ENCODE measurements at regions not wholly inside any gene's neighbourhood (a gene's known extent, or its start where the extent isn't known, plus 50 kb on each side); places are given as distances from the start of the nearest gene placed in this dataset.

DNA sequence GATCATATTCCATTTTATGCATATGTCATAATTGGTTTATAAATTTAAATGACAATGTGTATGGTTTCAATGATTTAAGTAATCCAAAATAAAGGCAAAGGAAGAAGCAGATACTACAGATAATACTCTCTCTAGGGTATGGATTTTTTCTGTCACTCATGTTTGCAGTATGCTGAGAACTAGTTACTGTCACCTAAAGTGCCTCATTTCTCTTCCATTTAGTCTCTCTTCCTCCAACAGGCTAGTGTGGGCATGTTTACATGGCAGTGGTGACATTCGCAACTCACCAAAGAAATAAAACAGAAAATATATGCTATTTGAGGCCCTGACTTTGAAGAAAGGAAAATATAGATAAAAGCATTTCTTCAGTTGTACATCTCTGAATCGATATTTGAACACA, 1460.4 kb upstream of the ZEB2 start:
- TF ChIP-seq EZH2 (IDR thresholded peaks at IDR 0.05; ENCODE audit: low read length, missing control alignments), result no peak
- TF ChIP-seq, protein P1, sequence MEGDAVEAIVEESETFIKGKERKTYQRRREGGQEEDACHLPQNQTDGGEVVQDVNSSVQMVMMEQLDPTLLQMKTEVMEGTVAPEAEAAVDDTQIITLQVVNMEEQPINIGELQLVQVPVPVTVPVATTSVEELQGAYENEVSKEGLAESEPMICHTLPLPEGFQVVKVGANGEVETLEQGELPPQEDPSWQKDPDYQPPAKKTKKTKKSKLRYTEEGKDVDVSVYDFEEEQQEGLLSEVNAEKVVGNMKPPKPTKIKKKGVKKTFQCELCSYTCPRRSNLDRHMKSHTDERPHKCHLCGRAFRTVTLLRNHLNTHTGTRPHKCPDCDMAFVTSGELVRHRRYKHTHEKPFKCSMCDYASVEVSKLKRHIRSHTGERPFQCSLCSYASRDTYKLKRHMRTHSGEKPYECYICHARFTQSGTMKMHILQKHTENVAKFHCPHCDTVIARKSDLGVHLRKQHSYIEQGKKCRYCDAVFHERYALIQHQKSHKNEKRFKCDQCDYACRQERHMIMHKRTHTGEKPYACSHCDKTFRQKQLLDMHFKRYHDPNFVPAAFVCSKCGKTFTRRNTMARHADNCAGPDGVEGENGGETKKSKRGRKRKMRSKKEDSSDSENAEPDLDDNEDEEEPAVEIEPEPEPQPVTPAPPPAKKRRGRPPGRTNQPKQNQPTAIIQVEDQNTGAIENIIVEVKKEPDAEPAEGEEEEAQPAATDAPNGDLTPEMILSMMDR (conservative IDR thresholded peaks at IDR 0.05 in 1 of 2, IDR thresholded peaks at IDR 0.05 in 1 of 2; ENCODE audit: low read depth in 1 of 2, low read length in 2 of 2), result no peak

All from fibroblast of lung (primary cell).